ENCODE measurements at regions not wholly inside any gene's neighbourhood (a gene's known extent, or its start where the extent isn't known, plus 50 kb on each side); places are given as distances from the start of the nearest gene placed in this dataset.

DNA sequence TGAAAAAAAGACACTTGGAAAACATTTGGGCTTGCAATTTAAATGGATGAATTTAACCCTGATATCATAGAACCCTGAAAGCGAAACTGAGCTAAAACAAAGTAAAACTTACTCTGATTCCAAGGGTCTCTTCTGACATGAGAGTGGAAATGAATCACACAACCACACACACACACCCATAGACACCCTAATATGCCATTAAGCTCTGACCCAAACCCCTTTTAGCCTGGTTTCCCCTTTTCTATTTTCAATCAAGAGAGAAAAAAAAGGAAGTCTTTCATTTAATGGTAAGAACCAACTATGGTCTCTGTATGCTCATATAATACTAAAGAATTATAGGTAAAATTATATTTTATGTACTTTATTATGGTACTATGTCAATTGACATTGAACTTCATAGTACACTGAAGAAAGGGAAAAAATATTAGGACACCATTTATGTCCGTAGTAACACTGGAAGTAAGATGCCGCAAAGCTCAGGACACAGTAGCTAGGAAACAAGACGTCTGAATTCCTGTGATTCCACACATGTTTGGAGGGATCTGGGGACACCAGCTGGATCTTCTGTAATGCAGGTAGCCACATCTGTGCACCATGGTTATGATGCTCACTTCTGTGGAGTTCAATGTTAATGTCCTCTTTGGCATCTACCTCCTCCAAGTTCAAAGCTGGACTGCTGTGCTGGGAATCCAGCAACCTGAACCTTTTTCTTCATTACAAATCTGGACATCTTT is 95.8 kb downstream of the PCSK1 start:
- TF ChIP-seq SMC3 (IDR thresholded peaks at IDR 0.05; ENCODE audit: borderline replicate concordance, low read length): no peak
- TF ChIP-seq CTCF (IDR thresholded peaks at IDR 0.05 in 2 of 3, conservative IDR thresholded peaks at IDR 0.05 in 1 of 3; ENCODE audit: control insufficient read depth in 2 of 3, extremely low read depth in 1 of 3, insufficient read depth in 1 of 3, low read depth in 3 of 3, low read length in 3 of 3): no peak
- TF ChIP-seq REST (IDR thresholded peaks at IDR 0.05; ENCODE audit: low read depth, low read length): no peak
- no peak for TF ChIP-seq BCLAF1 (IDR thresholded peaks at IDR 0.05)
- no peak for TF ChIP-seq SUZ12 (IDR thresholded peaks at IDR 0.05; ENCODE audit: unreplicated experiment)
- no peak for TF ChIP-seq POLR2AphosphoS5 (IDR thresholded peaks at IDR 0.05; ENCODE audit: low read length)
- TF ChIP-seq PRDM15 (CRISPR knock-in tag; IDR thresholded peaks at IDR 0.05): no peak
- TF ChIP-seq LARP7 (IDR thresholded peaks at IDR 0.05): no peak
- no peak for TF ChIP-seq HDAC6 (IDR thresholded peaks at IDR 0.05; ENCODE audit: unreplicated experiment)
